GM21423 (cell line): ENCODE measurements at regions not wholly inside any gene's neighbourhood (a gene's known extent, or its start where the extent isn't known, plus 50 kb on each side); places are given as distances from the start of the nearest gene placed in this dataset.

Experiments used
- ATAC-seq: cut with Tn5 transposase; IDR thresholded peaks from one replicate; pipeline ENCODE4 v1.9.1; 2021; ENCODE audit warnings: mild to moderate bottlenecking, moderate library complexity; ENCODE audit not compliant: unreplicated experiment

DNA sequence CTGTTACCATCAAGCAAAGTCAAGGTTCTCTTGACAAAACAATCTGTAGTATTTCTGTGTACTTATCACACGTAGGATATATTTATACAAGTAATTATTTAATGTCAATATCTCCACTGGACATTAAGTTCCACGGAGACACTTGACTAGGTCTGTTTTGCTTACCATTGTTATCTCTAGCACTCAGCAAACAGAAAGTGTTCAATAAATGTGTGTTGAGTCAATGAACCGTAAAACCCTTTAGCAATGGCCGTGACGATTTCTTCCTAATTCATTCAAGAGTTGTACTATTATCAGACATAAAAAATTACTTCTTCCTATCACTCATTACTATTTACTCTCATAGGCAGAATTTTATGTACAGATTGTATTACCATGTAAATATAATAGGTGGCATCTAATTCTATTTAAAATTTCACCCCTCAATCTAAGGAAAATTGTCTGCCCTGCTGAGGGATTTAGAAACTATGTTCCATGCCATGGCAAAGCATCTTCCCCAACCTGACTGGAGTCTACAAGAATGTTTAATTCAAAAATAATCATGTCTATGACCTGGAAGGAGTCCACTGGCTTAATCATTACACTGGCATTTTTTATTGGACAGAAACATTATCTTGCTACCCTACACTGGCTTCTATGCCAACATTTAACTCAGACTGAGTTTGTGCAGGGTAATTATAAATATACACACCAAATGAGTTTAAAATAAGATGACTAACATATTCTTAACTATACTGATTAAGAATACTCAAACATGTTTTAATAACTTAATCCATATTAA, 301.9 kb downstream of the ZEB2 start:
- ATAC-seq = no peak

DNA sequence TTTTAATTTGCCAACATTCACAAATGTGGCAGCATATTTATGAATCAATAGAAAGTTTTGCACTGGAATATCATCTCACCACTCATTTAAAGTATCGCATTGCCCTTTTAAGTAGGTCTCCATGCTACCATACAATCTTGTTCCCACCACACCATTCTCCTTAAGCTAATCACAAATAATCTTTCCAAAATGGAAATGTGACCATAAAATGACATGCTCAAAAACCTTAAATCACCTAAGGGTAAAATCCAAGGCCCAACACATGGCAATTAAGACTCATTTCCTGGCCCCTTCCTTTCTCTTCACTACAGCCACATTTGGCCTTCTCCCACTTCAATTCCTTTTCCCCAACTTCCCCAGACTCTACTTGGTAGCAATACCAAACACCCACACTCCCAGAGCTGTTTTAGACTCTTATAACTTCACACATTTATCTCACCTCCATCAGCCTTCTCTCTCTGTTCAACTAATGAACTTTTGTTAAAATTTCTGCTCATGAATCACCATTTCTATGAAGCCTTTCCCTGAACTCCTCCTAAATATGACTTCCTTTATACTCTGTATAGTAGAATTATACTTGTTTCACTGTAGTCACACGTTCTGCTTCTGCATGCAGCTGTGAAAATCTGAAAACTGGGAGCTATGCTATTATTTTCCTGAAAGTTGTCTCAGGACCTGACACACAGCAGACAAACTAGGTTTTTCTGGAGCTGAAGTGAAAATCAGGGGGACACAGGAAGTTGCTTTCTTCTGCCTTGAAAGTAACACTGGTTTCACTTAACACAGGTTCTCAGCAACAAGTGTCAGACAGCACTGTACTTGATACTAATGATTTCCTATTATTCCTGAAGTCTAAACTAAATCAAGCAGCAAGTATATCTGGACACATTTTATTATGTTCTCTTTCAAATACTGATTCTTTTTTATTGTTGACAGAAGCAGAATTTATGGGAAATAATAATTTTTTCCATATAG, 303.9 kb downstream of the ZEB2 start:
- peak; percentile 68 for ATAC-seq

DNA sequence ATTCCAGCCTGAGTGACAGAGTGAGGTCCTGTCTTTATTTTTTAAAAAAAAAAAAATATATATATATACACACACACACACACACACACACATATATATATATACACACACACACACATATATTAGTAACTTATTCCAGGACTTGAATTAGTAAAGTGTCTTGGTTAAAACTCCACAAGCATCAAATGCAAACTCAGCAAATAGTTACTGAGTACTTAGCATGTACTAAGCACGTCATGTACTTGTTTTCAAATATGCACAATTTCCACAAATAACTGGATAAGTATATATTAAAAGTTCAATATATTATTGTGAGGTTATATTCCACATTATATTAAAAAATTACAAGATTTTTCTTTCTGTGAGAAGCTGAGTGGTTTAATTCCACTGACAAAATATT, 304.7 kb downstream of the ZEB2 start:
- no peak for ATAC-seq

DNA sequence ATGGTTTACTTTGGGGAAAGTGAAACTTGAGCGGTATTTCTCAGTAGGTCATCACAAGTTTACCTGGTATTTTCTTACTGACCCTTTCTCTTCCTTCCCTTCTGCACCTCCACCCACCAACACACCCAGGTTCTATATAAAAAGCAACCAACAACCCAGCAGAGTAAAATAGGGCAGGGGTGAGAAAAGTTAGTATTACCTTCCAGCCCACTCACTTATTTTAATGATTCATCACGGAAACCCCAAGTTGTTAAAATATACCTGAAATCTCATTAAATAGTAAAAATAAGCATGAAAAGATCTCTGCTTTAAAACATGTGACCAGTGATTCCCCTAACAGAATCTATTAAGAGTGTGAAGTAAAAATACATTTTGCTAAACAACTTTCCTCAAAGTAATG, 306.1 kb downstream of the ZEB2 start:
- ATAC-seq = peak; percentile 84

DNA sequence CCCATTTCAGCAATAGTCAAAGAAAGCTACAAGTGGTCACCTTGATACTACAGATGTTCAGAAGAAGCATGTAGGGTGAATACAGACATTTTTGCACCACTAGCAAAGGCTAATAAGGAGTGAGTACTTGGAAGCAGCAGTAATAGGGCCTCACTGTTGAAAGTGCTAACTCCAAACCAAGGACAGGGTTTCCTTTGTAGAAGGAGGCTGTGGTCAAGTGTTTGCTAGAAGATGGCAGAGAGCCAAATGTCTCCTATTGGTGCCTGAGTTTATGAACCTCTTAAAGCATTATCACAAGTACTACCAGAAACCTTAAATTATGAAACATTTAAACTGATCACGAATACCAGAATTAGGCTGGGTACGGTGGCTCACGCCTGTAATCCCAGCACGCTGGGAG, 308.1 kb downstream of the ZEB2 start:
- no peak for ATAC-seq

DNA sequence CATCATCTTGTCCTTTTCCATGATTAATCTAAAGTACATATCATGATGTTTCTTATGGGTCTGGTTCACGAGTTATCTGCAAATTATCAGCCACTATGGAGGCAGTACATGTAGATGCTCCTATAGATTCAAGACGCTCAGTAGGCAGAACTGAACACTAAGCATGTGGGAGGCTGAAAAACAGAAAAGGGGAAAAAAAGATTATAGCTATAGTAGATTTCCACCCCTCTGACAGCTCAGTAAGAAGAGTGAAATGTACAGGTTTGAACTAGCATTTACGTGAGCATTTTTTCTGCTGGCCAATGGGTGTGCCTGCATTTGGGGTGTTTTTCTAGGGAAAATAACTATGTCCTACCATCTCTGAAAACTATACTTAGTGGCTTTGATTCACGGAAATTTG, 308.9 kb downstream of the ZEB2 start:
- ATAC-seq = no peak

DNA sequence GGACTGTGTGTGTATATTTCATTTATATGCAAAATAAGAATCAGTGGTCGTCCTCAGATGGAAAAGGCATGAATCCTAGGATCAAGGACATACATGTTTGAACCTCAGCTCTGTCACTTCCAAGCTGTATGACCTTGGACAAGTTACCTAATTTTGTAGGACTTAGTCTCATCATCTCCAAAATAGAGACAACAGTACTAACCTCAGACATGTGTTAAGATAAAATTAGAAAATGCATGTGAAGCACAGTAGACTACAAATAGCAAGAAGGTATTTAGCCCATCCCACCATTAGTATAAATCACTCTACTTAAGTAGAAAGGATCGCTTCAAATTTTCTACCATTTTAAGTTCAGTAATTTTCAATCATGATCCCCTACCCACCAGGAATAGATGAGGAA, 309.8 kb downstream of the ZEB2 start:
- no peak for ATAC-seq

DNA sequence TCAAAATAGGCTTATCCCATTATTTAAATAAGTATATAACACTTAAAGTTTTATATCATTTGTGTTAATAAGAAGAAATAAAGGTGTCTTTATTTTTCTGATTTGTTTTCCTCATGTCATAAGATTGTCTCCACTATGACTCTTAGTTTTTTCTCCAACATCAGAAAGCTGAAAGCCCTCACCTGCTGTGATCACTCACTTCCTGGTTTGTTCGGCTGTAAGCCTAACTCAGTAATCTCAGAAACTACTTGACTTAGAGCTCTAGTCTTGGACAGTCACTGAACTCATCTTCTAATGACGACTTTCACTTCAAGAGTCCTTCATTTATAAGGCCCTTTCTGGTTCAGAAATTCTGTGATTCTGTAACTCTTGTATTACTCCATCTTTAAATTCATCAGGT, 311.0 kb downstream of the ZEB2 start:
- no peak for ATAC-seq

DNA sequence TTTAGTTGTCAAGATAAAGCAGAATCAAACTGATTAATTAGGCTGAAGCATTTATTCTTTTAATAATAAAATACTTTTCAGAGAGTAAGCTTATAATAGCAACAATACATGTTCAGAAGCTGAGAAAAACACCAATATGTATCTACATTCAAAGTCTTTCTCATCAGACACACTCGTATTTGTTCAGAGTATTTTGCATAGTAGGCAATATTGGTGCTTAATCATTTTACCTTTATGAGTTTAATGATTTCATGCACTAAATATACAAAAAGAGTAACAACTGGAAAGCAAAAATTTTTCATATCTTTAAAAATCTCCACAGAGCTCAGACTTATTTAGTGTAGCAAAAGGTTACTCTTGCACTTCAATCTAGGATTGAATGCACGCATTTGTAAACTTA, 313.9 kb downstream of the ZEB2 start:
- ATAC-seq = no peak

DNA sequence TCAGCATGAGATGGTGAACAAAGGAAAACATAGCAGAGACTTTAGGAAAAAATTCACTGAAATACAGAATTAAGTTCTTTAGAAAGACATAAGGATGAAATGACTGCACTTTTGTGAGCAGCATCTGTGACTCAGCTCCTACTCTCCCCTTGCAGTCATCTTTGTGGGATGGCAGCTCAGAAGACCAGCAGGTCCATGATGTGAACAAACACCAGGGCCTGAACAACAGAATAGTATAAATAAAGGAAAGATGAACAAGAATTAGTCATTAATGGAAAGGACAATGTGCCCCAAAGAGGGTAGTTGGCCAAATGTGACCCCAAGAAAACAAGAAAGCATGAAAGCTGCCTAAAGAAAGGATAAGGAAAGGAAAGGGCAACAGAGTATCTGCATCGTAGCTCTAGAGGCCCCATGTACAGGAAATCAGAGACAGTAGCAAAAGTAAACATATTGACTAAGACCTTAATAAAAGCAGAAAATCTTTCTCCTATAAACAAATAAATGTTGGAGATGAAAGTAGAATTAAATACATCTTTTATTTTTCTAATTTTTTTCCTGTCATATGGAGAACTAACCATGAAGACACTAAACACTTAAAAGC, 318.0 kb downstream of the ZEB2 start:
- no peak for ATAC-seq

DNA sequence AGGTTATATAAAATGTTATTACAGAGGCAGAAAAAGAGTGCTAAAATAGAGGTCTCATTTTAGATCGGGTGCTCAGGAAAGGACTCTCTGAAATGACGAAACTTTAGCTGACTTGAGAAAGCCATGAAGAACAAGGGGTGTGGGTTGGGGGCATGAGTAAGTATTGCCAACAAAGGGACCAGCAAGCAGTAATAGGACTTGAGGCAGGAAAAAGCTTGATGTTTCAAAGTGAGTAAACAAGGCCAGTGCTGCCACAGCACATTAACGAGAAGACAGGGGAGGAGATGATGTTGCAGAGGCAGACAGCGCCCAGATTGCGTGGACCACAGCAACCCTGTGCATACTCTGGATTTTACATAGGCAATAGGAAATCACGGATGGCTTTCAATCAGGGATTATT, 318.8 kb downstream of the ZEB2 start:
- ATAC-seq = no peak

DNA sequence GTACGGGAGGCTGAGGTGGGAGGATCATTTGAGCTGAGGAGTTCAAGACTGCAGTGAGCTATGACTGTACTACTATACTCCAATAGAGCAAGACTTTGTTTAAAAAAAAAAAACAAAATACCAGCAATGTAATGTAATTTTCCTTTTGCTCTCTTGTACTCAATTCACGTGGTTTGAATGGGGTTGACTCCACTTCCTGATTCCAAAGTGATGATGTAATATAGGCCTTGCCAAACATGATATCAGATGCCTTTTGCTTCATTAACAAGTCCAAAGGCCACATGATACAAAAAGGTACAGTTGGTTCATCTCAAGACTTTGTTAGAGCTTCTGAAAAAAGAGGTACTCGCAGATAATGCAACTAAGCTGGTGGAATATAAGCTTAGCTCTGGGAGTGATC, 321.8 kb downstream of the ZEB2 start:
- no peak for ATAC-seq

DNA sequence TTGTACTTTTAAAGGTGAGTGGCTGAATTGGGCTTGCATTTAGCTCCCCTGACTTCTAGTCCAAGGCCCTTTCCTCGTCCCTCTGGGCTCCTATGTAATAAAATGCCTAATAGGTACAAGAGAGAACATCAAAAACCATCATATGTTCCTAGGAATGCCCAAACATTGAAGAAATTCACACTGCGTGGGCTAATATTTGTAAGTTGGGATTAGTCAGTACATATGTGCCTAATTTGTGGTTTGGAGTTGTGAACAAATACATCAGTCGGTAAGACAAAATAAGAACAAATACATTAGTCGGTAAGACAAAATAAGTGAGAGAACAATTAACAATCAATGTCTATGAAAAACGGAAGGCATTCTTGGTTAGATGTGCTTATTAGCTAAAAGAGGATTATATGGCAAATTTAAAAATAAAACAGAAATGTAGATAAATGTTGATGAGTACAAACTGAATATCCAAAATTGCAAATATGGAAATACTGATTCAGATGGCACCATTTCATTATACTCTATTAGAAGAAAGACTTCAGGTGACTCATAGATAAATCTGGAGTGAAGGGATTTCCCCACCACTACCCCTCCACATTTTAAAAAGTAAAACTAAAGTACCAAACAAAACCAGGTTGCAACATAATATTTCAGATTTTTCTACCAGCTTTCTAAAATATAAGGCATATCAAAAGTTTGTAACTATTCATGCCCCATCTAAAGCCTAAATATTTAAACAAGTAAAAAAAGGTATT, 325.4 kb downstream of the ZEB2 start:
- no peak for ATAC-seq

DNA sequence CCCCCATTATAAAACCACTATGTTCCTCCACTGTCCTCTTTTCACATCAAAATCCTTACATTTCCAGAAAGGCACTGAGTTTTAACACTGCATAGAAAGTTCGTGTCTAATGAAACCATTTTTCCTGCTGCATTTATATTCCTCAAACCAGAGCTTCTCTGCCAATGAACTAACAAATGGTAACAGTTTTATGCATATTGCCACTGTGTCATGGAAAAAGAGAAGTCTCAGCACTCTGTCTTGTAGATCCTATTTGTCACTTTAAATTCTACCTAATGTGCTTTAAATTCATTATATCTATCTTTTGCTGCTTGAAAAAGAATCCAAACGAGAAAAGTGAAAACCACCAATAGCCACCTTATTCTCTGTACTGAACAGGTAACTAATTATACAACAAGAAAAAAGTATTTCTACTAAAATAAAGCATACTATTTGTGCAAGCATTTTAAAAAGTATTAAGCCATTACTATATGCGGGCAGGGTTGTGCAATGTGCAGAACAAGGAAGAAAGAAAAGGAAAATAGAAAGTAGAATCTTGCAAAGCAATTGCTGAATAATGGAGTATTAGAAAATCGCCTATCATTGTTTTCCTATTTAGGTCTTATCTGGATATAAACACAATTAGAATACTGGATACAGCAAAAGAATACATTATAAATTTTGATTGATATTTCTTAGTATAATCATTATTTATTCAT, 328.9 kb downstream of the ZEB2 start:
- ATAC-seq = no peak

DNA sequence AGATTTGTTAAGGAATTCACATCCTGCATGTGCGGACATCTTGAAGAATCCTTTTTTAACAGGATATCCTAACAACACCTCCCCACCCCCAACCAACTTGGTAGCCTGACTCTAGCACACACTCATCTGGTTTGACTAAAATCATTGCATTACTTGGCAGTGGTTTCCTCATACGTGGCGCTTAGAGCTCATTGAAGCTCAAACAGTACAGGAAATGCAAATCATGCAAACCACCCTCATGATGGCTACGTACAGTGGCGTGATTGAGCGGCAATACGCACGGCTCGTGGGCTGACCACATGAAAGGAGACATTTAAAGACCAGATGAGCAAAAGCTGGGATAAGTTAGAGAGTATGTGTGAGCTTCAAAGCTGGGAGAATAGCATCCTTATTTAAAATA, 336.2 kb downstream of the ZEB2 start:
- ATAC-seq = peak; percentile 95

DNA sequence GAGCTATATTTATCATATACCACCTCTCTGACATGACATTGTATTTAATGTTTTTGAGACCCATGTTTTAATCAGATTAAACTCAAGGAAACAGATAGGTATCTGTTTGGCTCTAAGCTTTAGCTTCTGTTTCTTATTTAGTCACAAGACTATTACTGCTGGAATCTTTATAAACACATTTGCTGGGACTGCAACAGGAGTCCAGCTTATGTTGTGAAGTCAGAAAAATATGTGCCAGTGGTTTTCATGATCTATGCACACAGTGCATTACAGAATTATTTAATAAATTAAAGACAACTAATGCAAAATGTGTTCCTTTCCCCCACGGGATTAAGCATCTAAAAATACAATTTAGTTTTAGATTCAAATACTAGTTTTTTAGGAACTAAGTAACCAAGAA, 338.9 kb downstream of the ZEB2 start:
- ATAC-seq = no peak

DNA sequence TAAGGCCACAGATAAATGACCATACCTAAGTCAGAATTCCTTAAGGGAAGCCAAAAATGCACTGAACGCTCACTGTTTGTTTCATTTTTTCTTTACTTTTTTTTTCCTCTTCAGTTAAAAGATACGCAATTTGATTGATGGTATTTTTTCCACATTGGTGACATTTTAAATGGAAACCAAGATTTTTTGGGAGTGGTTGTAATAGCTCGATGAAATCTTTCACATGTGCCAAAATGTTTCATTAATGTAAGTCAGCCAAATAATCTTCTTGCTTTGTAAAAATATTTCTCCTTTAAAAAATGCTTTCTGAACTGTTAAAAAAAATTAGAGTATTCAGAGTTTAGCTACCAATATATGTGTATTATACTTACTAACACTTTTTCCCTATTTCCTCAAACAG, 339.8 kb downstream of the ZEB2 start:
- no peak for ATAC-seq

DNA sequence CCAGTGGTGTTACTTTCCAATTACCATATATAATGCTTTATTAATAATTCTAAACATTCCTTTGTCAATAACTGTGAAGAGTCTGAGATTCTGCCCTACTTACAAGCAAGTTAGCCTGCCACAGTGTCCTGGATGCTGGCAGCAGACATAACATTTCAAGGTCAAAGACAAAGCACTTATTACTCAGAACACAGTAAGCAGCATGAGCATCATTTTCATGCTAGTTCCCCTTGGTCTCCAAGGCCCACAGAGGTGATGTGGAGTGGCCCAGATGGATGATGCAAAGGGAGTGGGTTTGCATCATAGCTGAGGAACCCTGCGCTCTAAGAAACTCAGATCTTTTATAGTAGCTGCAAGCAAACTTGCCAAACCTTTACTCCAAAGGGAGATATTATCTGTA, 349.7 kb downstream of the ZEB2 start:
- ATAC-seq = no peak

DNA sequence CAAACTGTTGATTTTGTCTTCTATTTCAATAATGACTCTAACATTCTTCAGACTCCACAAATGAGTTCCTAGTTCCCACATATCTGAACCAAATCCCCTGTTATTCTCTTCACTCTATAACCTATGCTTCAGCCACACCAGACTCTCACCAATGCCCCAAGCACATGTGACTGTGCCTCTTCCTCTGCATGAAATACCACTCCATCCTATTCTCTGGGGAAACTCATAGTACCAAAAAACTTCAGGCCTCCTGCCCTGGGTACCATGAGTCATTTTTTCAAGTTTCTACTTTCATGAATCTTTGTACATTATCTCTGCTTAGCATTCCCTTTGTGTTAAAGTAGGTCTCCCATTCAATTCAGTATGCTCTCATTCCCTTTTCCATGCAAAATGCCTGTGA, 353.2 kb downstream of the ZEB2 start:
- ATAC-seq = no peak

DNA sequence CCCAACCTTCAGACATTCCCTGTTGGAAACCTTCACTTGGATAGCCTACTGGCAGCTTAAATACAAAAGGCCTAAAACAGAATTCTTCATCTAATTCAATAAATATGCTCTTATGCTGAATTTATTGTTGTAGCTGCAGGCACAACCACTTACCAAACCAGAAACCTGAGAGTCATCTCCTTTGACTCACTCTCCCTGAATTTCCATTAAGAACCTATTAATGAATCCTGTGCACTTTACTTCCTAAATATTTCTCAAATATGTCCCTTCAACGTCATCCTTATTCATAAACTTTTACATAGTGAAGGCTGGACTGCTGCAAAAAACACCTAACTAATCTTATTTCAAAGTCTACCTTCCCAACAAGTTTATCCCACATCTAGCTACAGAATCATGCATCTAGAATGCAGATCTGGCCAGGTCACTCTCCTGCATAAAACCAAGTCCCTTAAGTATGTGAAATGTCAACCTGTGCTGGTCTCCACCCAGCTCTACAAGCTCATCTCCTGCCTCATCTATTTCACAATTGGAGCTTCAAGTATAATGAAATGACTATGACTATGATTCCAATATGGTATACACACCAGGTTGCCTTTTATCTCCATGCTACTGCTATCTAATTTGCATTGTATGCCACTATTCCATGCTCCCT, 354.2 kb downstream of the ZEB2 start:
- no peak for ATAC-seq
